GM20431 (cell line): ENCODE measurements at regions not wholly inside any gene's neighbourhood (a gene's known extent, or its start where the extent isn't known, plus 50 kb on each side); places are given as distances from the start of the nearest gene placed in this dataset.
"Not testable (repeated sequence)": the region's sequence is repeated elsewhere in the genome, so short reads cannot be mapped to it uniquely, and the experiment has no call there.

Source experiments
- in situ Hi-C: fragments of 300-500 bp; cut with MseI, MboI; formaldehyde crosslinking; loops from one replicate; pipeline ENCODE4 v1.15.0; 2020; ENCODE audit warnings: low sequenced_read_pairs; ENCODE audit not compliant: unreplicated experiment

DNA sequence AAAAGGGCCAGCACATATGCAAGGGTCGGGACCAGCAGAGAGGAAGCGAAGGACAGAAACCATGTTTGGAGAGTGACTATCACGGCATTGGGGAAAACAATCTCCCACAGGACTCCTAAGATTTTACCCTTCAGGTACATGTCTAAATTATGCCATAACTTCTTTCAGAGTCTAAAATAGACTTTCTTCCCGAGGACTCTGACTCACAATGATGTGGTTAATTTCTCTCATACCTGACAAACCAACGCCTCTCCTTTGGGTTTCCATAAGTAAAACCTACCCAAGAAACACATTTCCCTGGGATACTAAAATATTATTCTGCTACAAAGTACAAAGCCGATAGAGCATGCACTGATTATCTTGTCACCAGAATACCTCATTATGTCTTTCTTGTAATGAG, 127.8 kb upstream of the NETO1 start:
- in situ Hi-C loops, result no loop called here

- in situ Hi-C loops, result no loop called here
These were observed 125.5 kb upstream of the NETO1 start for GRCh38 chr18:72993250-72993649.

DNA sequence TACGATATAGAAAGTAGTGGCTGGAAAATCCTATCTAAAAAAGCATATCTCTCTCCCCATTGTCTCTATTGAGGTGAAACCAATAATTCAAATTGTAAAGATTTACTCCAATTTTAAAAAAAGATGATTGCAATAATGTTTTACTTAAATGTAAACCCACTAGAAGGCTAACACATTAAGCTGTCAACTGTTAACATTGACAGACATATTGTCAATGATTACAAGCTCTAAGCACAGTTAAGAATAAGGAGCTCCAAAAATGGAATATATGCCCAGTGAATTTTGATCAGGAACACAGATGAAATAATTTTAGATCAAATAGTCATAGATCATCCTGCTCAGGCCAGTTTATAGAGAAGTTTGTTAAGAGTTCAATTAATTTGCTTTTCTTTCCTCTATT, 123.6 kb upstream of the NETO1 start:
- in situ Hi-C loops, result no loop called here

- in situ Hi-C loops, result not testable (repeated sequence)
These were observed 119.8 kb upstream of the NETO1 start for GRCh38 chr18:72987570-72987969.

DNA sequence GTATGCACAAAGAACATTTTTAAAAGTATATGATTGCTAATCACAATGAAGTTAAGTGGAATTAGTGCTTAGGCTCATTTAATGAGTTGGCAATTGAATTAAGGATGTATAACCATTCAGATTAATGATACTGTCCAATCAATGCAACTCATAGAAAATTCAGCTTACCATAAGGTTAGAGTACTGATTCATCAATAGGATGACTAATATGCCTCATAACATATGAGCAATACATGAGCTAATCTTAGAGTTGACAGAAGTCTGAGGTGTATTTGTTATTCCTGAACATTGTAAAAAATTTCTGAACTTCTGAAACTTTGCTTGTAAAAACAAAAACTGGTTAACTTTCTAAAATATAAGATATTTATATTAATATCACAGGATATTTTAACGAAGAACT, 118.3 kb upstream of the NETO1 start:
- in situ Hi-C loops, result no loop called here

- in situ Hi-C loops, result no loop called here
These were observed 117.9 kb upstream of the NETO1 start for GRCh38 chr18:72985686-72986085.

- in situ Hi-C loops, result no loop called here
These were observed 116.5 kb upstream of the NETO1 start for GRCh38 chr18:72984290-72984689.

DNA sequence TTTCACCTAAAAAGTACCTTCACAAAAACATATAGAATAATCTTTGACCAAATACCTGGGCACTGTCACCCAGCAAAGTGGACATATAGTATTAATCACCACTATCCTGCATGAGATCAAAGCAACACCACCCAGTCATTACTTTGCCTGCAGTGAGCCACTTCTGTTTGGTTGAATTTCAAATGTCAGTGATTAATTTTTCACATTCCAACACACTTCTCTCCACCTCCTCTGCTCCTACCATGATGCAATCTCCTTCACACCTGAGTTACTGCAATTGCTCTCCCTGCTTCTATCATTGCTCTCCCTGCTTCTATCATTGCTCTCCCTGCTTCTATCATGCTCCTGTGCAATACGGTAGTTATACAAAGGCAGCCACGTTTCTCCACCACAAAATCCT, 106.1 kb upstream of the NETO1 start:
- in situ Hi-C loops, result no loop called here

DNA sequence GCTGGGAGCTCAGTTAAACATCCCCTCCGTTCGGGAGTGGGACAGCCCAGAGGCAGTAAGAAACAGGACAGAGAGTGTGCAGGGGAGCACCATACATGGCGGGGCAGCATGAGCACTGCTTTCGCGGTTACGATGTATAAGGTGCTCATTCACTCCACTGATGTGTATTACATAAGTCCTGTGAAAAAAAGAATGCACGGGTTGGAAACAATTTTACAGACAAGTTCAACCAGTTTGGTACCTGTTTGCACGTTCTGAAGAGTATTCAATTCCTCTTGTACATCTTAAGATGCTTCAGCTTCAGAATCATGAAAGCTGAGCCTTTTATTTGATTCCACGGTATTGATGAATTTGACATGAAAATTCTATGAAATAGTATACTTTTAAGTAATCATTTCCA, 97.8 kb upstream of the NETO1 start:
- in situ Hi-C loops, result no loop called here

DNA sequence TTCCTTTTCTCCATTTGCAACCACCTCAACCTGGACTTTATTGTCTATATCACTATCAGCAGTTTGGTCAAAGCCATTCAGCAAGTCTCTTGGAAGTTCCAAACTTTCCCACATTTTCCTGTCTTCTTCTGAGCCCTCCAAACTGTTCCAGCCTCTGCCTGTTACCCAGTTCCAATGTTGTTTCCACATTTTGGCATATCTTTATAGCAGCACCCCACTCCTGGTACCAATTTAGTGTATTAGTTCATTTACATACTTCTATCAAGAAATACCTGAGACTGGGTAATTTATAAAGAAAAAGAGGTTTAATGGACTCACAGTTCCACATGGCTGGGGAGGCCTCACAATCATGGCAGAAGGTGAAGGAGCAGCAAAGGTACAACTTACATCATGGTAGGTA, 90.4 kb upstream of the NETO1 start:
- in situ Hi-C loops, result not testable (repeated sequence)

DNA sequence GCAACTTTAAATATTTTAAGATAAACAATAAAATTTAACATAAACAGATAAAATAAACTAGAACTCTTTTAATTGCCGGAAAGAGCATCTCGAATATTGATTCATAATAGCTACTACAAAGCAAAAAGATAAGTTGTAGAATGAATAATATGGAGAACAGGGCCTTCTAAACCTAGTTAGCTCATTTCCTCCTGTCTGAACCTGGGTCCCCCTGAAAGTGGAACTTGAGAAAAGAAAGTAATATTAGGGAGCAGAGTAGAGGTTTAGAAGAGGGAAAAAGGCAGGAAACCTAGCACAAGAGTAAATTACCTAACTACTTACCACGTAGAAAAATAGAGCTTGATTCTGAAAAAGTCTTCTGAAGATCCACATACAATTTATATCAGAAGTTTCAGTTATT, 80.7 kb upstream of the NETO1 start:
- in situ Hi-C loops, result no loop called here

GRCh38 chr18:72942766-72943165, 75.0 kb upstream of the NETO1 start:
- in situ Hi-C loops, result no loop called here

DNA sequence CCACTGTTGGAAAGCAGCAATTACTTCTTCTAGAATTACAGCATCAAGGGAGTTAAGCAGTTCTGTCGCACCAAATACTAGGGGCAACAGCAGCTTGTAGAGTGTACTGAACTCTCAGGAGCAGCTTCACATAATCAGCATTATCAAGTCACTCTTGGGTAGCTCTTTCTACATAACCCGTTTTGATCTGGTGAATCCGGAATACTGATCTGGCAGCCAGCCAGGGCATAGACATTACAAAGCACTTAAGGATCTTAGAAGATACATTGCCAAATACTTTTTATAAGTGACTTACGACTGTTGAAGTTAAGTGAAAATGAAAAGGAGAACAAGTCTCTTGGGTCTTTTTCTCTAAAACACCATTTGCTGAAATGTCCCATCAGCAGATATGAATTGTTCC, 73.2 kb upstream of the NETO1 start:
- in situ Hi-C loops, result no loop called here

GRCh38 chr18:72940509-72940908, 72.7 kb upstream of the NETO1 start:
- in situ Hi-C loops, result no loop called here

GRCh38 chr18:72935744-72936143, 68.0 kb upstream of the NETO1 start:
- in situ Hi-C loops, result no loop called here

DNA sequence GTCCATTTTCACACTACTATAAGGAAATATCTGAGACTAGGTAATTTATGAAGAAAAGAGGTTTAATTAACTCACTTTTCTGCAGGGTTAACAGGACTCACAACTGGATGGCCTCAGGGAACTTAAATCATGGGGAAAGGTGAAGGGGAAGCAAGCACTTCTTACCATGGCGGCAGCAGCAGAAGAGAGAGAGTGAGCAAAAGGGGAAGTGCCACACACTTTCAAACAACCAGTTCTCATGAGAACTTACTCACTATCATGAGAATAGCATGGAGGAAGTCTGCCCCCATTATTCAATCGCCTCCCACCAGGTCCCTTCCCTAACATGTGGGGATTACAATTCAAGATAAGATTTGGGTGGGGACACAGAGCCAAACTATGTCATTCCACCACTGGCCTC, 55.1 kb upstream of the NETO1 start:
- in situ Hi-C loops, result no loop called here
